T-helper 2 cell treated with Interferon-gamma antibody and Interleukin-4, amounts not matched to agents 5 μg/mL and 100 μg/mL, for 36 hours (primary cell): ENCODE measurements at regions not wholly inside any gene's neighbourhood (a gene's known extent, or its start where the extent isn't known, plus 50 kb on each side); places are given as distances from the start of the nearest gene placed in this dataset.

Experiments used
- DNase-seq: peaks from one replicate; pipeline ENCODE4 v3.0.0; 2021; ENCODE audit warnings: low spot score
- H3K27ac Mint-ChIP-seq: one replicate; pipeline ENCODE4 v1.8.0; 2021; ENCODE audit warnings: mild to moderate bottlenecking, mixed read lengths
- H3K27me3 Mint-ChIP-seq: one replicate; pipeline ENCODE4 v1.8.0; 2021; ENCODE audit warnings: low read depth, mixed read lengths
- H3K36me3 Mint-ChIP-seq: one replicate; pipeline ENCODE4 v1.8.0; 2021; ENCODE audit warnings: low read depth, mixed read lengths
- H3K4me1 Mint-ChIP-seq: one replicate; pipeline ENCODE4 v1.8.0; 2021; ENCODE audit warnings: low read depth, mixed read lengths
- H3K4me3 Mint-ChIP-seq: one replicate; pipeline ENCODE4 v1.8.0; 2022; ENCODE audit warnings: mild to moderate bottlenecking, moderate library complexity, mixed read lengths
- H3K9me3 Mint-ChIP-seq: one replicate; pipeline ENCODE4 v1.8.0; 2021; ENCODE audit warnings: mixed read lengths

DNA sequence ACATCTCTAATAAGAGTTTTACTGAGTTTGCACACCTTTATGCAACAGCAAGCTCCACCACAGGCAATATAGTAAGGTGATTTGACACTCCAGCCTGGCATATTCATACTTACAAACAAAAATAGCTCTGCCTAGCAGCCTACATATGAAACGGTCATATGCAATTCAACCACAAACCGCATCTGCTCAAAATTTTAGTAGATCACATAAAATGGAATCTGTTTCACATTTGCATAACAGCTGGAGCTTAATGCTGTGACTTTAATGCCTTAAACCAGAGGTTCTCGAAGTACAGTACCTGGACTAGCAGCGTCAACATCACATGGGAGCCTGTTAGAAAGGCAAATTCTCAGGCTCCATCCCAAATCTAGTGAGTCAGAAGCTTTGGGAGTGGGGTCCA is 578.4 kb downstream of the CDH11 start:
- Mint-ChIP-seq H3K27me3 (no peaks in the 10 kb centered on the region), H3K4me1 (no peaks in the 10 kb centered on the region), H3K36me3 (no peaks in the 10 kb centered on the region), H3K4me3 (no peak overlapping the region), H3K9me3 (peaks cover 39% of the 10 kb centered on the region), H3K27ac (no peak overlapping the region)
- DNase-seq, result no peak

- DNase-seq, result no peak
- no peaks in the 10 kb centered on the region for H3K36me3 Mint-ChIP-seq
- no peaks in the 10 kb centered on the region for H3K4me1 Mint-ChIP-seq
- no peak overlapping the region for H3K4me3 Mint-ChIP-seq
- no peaks in the 10 kb centered on the region for H3K27me3 Mint-ChIP-seq
- H3K9me3 Mint-ChIP-seq, result peaks cover 40% of the 10 kb centered on the region
- no peak overlapping the region for H3K27ac Mint-ChIP-seq
Measured at GRCh38 chr16:64543031-64543430, 578.8 kb downstream of the CDH11 start.

- Mint-ChIP-seq H3K27ac (no peak overlapping the region), H3K27me3 (no peaks in the 10 kb centered on the region), H3K4me3 (no peak overlapping the region), H3K9me3 (peaks cover 38% of the 10 kb centered on the region), H3K4me1 (no peaks in the 10 kb centered on the region), H3K36me3 (no peaks in the 10 kb centered on the region)
- no peak for DNase-seq
Measured at GRCh38 chr16:64542152-64542551, 579.7 kb downstream of the CDH11 start.

GRCh38 chr16:64541621-64542020 is 580.2 kb downstream of the CDH11 start:
- H3K27me3 Mint-ChIP-seq, result no peaks in the 10 kb centered on the region
- no peaks in the 10 kb centered on the region for H3K36me3 Mint-ChIP-seq
- no peak overlapping the region for H3K4me3 Mint-ChIP-seq
- no peak for DNase-seq
- peaks cover 36% of the 10 kb centered on the region for H3K9me3 Mint-ChIP-seq
- no peak overlapping the region for H3K27ac Mint-ChIP-seq
- H3K4me1 Mint-ChIP-seq, result no peaks in the 10 kb centered on the region

DNA sequence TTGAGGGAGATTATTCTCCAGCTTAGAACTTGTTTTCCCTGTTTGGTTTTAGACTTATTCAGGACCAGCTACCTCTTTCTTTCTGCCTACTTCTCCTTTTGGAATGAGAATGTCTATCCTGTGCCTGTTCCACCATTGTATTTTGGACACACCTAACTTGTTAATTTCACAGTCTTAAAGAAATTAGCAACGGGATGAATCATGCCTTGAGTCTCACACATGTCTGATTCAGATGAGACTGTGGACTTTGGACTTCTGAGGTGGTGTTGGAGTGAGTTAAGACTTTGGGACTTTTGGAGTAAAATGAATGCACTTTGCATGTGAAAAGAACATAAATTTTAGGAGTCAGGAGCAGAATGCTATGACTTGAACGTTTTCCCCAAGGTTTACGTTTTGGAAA is 581.4 kb downstream of the CDH11 start:
- Mint-ChIP-seq H3K27me3 (no peaks in the 10 kb centered on the region), H3K9me3 (peaks cover 35% of the 10 kb centered on the region), H3K4me1 (no peaks in the 10 kb centered on the region), H3K27ac (no peak overlapping the region), H3K4me3 (no peak overlapping the region), H3K36me3 (no peaks in the 10 kb centered on the region)
- DNase-seq, result no peak

DNA sequence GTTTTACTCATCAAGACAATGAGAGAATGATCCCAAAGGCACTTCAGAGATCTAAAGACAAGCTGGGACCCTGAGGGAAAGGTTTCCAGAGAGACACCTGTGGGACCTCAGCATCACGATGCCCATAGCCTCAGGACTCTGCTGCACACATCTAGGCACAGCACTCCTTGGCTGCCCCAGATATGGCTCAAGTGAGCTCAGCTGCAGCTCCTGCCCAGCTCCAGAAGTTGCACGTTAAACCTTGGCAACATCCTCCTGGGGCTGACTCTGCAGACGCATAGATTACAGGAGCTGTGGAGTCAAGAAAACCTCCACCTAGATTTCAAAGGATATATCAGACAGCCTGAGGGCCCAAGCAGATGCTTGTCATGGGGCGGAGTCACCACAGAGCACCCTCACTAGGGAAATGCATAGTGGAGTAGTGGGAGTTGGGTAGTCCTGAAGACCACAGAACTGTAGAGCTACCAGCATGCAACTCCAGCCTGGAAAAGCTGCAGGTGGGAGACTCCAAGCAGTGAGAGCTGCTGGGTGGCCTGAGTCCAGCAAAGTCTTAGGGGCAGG is 582.0 kb downstream of the CDH11 start:
- DNase-seq, result no peak
- H3K9me3 Mint-ChIP-seq, result peaks cover 38% of the 10 kb centered on the region
- no peaks in the 10 kb centered on the region for H3K4me1 Mint-ChIP-seq
- H3K27me3 Mint-ChIP-seq, result no peaks in the 10 kb centered on the region
- H3K36me3 Mint-ChIP-seq, result no peaks in the 10 kb centered on the region
- no peak overlapping the region for H3K4me3 Mint-ChIP-seq
- H3K27ac Mint-ChIP-seq, result no peak overlapping the region

- Mint-ChIP-seq H3K4me3 (no peak overlapping the region), H3K4me1 (no peaks in the 10 kb centered on the region), H3K9me3 (peaks cover 68% of the 10 kb centered on the region), H3K27me3 (no peaks in the 10 kb centered on the region), H3K36me3 (no peaks in the 10 kb centered on the region), H3K27ac (no peak overlapping the region)
- no peak for DNase-seq
Measured at GRCh38 chr16:64534180-64534780, 587.6 kb downstream of the CDH11 start.

DNA sequence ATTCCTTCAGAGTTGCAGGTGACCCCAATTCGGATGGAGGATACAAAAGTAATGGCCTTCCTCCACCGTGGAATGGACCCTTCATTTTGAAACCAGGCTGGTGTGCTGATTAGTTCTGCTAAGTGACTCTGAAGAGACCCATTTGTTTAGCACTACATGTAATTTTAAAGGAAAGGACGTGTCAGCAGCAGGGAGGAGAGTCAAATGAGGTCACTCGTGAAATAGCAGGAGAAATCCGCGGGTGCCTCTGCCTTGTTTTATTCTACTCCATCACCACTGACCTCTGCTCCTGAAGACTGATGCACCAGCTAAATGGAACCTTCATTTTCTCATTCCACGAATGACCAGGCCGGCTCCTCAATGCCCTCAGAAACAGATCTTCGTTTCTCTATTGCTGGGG is 589.2 kb downstream of the CDH11 start:
- H3K27me3 Mint-ChIP-seq, result no peaks in the 10 kb centered on the region
- no peaks in the 10 kb centered on the region for H3K36me3 Mint-ChIP-seq
- H3K4me3 Mint-ChIP-seq, result no peak overlapping the region
- H3K27ac Mint-ChIP-seq, result no peak overlapping the region
- H3K4me1 Mint-ChIP-seq, result no peaks in the 10 kb centered on the region
- DNase-seq, result no peak
- peaks cover 65% of the 10 kb centered on the region for H3K9me3 Mint-ChIP-seq

DNA sequence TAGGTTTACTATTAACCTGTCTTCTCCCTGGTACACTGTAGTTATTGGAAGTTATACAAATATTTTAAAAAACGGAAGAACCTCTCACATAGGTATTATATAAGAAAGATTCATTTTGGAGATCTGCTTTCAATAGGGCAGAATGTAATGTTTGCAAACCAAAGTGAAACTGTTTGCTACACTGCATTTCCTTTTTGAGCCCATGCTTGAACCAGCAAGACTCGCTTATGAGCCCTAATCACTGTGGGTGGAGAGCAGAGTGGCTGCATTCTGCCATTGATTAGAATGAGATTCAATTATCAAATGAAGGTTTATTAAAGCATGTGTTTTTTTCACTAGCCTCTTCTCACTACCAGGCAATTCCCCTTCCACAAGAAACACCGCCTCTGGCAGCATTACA is 589.7 kb downstream of the CDH11 start:
- Mint-ChIP-seq H3K4me3 (no peak overlapping the region), H3K9me3 (peaks cover 65% of the 10 kb centered on the region), H3K36me3 (no peaks in the 10 kb centered on the region), H3K27ac (no peak overlapping the region), H3K27me3 (no peaks in the 10 kb centered on the region), H3K4me1 (no peaks in the 10 kb centered on the region)
- no peak for DNase-seq

DNA sequence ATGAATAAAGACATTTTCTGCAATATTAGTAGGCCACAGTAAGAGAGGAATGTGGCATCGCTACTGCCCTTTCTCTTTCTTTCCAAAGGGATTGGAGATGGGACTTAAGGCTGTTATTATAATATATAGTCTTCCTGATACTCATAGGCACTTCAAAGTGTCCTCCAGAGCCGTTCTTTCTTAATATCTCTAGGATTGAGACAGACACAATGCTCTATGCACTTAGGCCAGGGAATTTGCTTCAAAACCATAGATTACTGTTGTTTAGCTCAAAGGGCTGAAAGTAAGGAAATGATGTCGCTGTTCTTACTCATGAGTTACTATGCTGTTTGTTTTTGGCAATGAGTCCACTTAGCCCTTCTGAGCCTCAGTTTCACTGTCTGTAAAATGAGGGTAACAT is 590.5 kb downstream of the CDH11 start:
- Mint-ChIP-seq H3K36me3 (no peaks in the 10 kb centered on the region), H3K27me3 (no peaks in the 10 kb centered on the region)

DNA sequence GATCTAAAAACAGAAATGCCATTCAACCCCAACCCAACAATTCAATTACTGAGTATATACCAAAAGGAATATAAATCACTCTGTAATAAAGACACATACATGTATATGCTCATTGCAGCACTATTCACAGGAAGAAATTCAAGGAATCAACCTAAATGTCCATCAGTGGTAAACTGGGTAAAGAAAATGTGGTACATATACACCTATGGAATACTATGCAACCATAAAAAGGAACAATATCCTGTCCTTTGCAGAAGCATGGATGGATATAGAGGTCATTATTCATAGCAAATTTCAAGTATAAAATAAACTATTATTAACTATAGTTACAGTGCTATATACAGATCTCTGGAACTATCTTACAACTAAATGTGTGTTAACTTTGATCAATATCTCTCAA is 599.3 kb downstream of the CDH11 start:
- no peaks in the 10 kb centered on the region for H3K36me3 Mint-ChIP-seq
- no peak overlapping the region for H3K4me3 Mint-ChIP-seq
- H3K27ac Mint-ChIP-seq, result no peak overlapping the region
- no peaks in the 10 kb centered on the region for H3K4me1 Mint-ChIP-seq
- H3K9me3 Mint-ChIP-seq, result peaks cover 28% of the 10 kb centered on the region
- DNase-seq, result no peak
- no peaks in the 10 kb centered on the region for H3K27me3 Mint-ChIP-seq

More for the DNA sequence above, 590.5 kb downstream of the CDH11 start:
- Mint-ChIP-seq H3K4me3 (no peak overlapping the region), H3K9me3 (peaks cover 66% of the 10 kb centered on the region), H3K27ac (no peak overlapping the region), H3K4me1 (no peaks in the 10 kb centered on the region)
- no peak for DNase-seq

GRCh38 chr16:64513871-64514270 is 608.0 kb downstream of the CDH11 start:
- Mint-ChIP-seq H3K27me3 (no peaks in the 10 kb centered on the region), H3K36me3 (no peaks in the 10 kb centered on the region), H3K4me1 (no peaks in the 10 kb centered on the region), H3K9me3 (peaks cover 30% of the 10 kb centered on the region), H3K4me3 (no peak overlapping the region), H3K27ac (no peak overlapping the region)
- no peak for DNase-seq

GRCh38 chr16:64507240-64508024 is 614.4 kb downstream of the CDH11 start:
- no peak for DNase-seq
- Mint-ChIP-seq H3K9me3 (peaks cover 38% of the 10 kb centered on the region), H3K4me1 (no peaks in the 10 kb centered on the region), H3K4me3 (no peak overlapping the region), H3K27me3 (no peaks in the 10 kb centered on the region), H3K36me3 (no peaks in the 10 kb centered on the region), H3K27ac (no peak overlapping the region)

GRCh38 chr16:64499211-64499610 is 622.7 kb downstream of the CDH11 start:
- Mint-ChIP-seq H3K4me1 (no peaks in the 10 kb centered on the region), H3K27me3 (no peaks in the 10 kb centered on the region), H3K4me3 (no peak overlapping the region), H3K36me3 (no peaks in the 10 kb centered on the region), H3K27ac (no peak overlapping the region), H3K9me3 (peaks cover 36% of the 10 kb centered on the region)
- no peak for DNase-seq
